RWPE2 (cell line): ENCODE measurements at regions not wholly inside any gene's neighbourhood (a gene's known extent, or its start where the extent isn't known, plus 50 kb on each side); places are given as distances from the start of the nearest gene placed in this dataset.

Experiments used
- ATAC-seq: fragments of 200-7000 bp; cut with Tn5 transposase; 3 replicates; pipeline ENCODE4 v1.9.1; 2021; ENCODE audit warnings: low read depth
- DNase-seq: peaks from one replicate; pipeline ENCODE4 v3.0.0-alpha.2; 2020; ENCODE audit warnings: low spot score
- H3K27ac ChIP-seq: fragments of 450-650 bp; 2 replicates; pipeline ENCODE4 v1.5.1; 2017; ENCODE audit warnings: mild to moderate bottlenecking; ENCODE audit not compliant: poor library complexity, severe bottlenecking
- H3K27me3 ChIP-seq: fragments of 250-450 bp; sonication (Bioruptor Pico); 2 replicates; pipeline ENCODE4 v1.5.1; 2021; ENCODE audit warnings: mild to moderate bottlenecking, moderate library complexity; ENCODE audit not compliant: insufficient read depth, poor library complexity, severe bottlenecking
- H3K36me3 ChIP-seq: fragments of 250-450 bp; sonication (Bioruptor Pico); 2 replicates; pipeline ENCODE4 v1.5.1; 2020; ENCODE audit warnings: low read depth, mild to moderate bottlenecking, moderate library complexity
- H3K4me1 ChIP-seq: fragments of 250-450 bp; sonication (Bioruptor Pico); 2 replicates; pipeline ENCODE4 v1.5.1; 2021; ENCODE audit warnings: mild to moderate bottlenecking, moderate library complexity; ENCODE audit not compliant: insufficient read depth, poor library complexity, severe bottlenecking
- H3K4me3 ChIP-seq: fragments of 250-450 bp; sonication (Bioruptor Pico); 2 replicates; pipeline ENCODE4 v1.5.1; 2021; ENCODE audit warnings: mild to moderate bottlenecking, moderate library complexity; ENCODE audit not compliant: severe bottlenecking
- H3K9me3 ChIP-seq: fragments of 250-450 bp; sonication (Bioruptor Pico); 2 replicates; pipeline ENCODE4 v1.5.1; 2021; ENCODE audit warnings: mild to moderate bottlenecking, moderate library complexity; ENCODE audit not compliant: severe bottlenecking
- CTCF ChIP-seq: fragments of 450-650 bp; IDR thresholded peaks from one replicate; pipeline ENCODE4 v1.5.1; 2017; ENCODE audit warnings: mild to moderate bottlenecking, moderate library complexity; ENCODE audit not compliant: poor library complexity, severe bottlenecking

GRCh38 chr5:1999794-2000193 lies 117.1 kb upstream of the IRX4 start:
- TF ChIP-seq CTCF: no peak
- Histone ChIP-seq H3K9me3 (no peaks in the 10 kb centered on the region), H3K27me3 (peaks cover 8% of the 10 kb centered on the region), H3K4me1 (no peaks in the 10 kb centered on the region), H3K27ac (no peak overlapping the region), H3K36me3 (no peaks in the 10 kb centered on the region), H3K4me3 (no peak overlapping the region)
- no peak for ATAC-seq
- no peak for DNase-seq

GRCh38 chr5:1998716-1999317 lies 116.1 kb upstream of the IRX4 start:
- no peak for ATAC-seq
- no peaks in the 10 kb centered on the region for H3K4me1 ChIP-seq
- H3K9me3 ChIP-seq: no peaks in the 10 kb centered on the region
- no peak for TF ChIP-seq CTCF
- peaks cover 8% of the 10 kb centered on the region for H3K27me3 ChIP-seq
- no peak overlapping the region for H3K4me3 ChIP-seq
- H3K27ac ChIP-seq: no peak overlapping the region
- no peak for DNase-seq
- H3K36me3 ChIP-seq: no peaks in the 10 kb centered on the region

GRCh38 chr5:1998348-1998669 lies 115.6 kb upstream of the IRX4 start:
- no peak for TF ChIP-seq CTCF
- Histone ChIP-seq H3K27ac (no peak overlapping the region), H3K27me3 (peaks cover 8% of the 10 kb centered on the region), H3K4me1 (no peaks in the 10 kb centered on the region), H3K36me3 (no peaks in the 10 kb centered on the region), H3K9me3 (no peaks in the 10 kb centered on the region), H3K4me3 (no peak overlapping the region)
- no peak for DNase-seq
- ATAC-seq: no peak

GRCh38 chr5:1997640-1998347 lies 115.1 kb upstream of the IRX4 start:
- no peak for DNase-seq
- Histone ChIP-seq H3K4me3 (no peak overlapping the region), H3K36me3 (no peaks in the 10 kb centered on the region), H3K27me3 (peaks cover 8% of the 10 kb centered on the region), H3K27ac (no peak overlapping the region), H3K9me3 (no peaks in the 10 kb centered on the region), H3K4me1 (no peaks in the 10 kb centered on the region)
- TF ChIP-seq CTCF: no peak
- no peak for ATAC-seq

- peaks cover 8% of the 10 kb centered on the region for H3K27me3 ChIP-seq
- H3K9me3 ChIP-seq: no peaks in the 10 kb centered on the region
- no peak for TF ChIP-seq CTCF
Measured at GRCh38 chr5:1995491-1995890, 112.8 kb upstream of the IRX4 start.

More at GRCh38 chr5:1995491-1995890, 112.8 kb upstream of the IRX4 start:
- ATAC-seq (no peak), DNase-seq (no peak)
- H3K36me3 ChIP-seq: no peaks in the 10 kb centered on the region
- H3K4me3 ChIP-seq: no peak overlapping the region
- no peak overlapping the region for H3K27ac ChIP-seq
- H3K4me1 ChIP-seq: no peaks in the 10 kb centered on the region
